GM12878 (cell line): ENCODE measurements at regions not wholly inside any gene's neighbourhood (a gene's known extent, or its start where the extent isn't known, plus 50 kb on each side); places are given as distances from the start of the nearest gene placed in this dataset.

Experiments
- MXI1 ChIP-seq: fragments of 150-350 bp; IDR thresholded peaks from 2 replicates; pipeline ENCODE4 v1.6.1; 2011; ENCODE audit warnings: low read depth, mild to moderate bottlenecking, inconsistent platforms, low read length, improper control_type of control experiment
- POLR2A ChIP-seq: IDR thresholded peaks from 2 replicates; pipeline ENCODE4 v1.6.1; 2011; ENCODE audit warnings: low read depth, mild to moderate bottlenecking, low read length
- SKIL ChIP-seq: fragments of 450-650 bp; IDR thresholded peaks from 2 replicates; pipeline ENCODE4 v1.6.1; 2017; ENCODE audit warnings: mild to moderate bottlenecking, low read depth, inconsistent platforms; ENCODE audit not compliant: poor library complexity, severe bottlenecking

- TF ChIP-seq SKIL, result no peak
- TF ChIP-seq POLR2A, result no peak
- TF ChIP-seq MXI1, result no peak
Measured at GRCh38 chr9:32867026-32867425, 83.7 kb downstream of the TMEM215 start.
